H1 (cell line): ENCODE measurements at regions not wholly inside any gene's neighbourhood (a gene's known extent, or its start where the extent isn't known, plus 50 kb on each side); places are given as distances from the start of the nearest gene placed in this dataset.

ENCODE experiments used
- CTCF ChIA-PET: fragments of 300-600 bp; sonication (Branson Sonifier 250); formaldehyde crosslinking; loops from one replicate; lab custom pipeline; 2021; ENCODE audit not compliant: partially characterized antibody; lab: Charles Lee
- POLR2A ChIA-PET: fragments of 300-600 bp; sonication (Branson Sonifier 250); formaldehyde crosslinking; loops from one replicate; lab custom pipeline; 2021; ENCODE audit warnings: inconsistent platforms; ENCODE audit not compliant: partially characterized antibody; lab: Charles Lee
- DNase-seq, 2 experiments: peaks; one replicate each; pipeline versions ENCODE4 v3.0.0 to v3.0.0-alpha.2; 2010 to 2022; ENCODE audit warnings: low spot score in 2 of 2, low read depth in 1 of 2, mixed read lengths in 1 of 2
- FAIRE-seq: peaks from 2 replicates; lab custom pipeline; 2011; peaks lifted over from hg19 to GRCh38; lab: Jason Lieb, UNC
- H2AFZ ChIP-seq: 2 replicates; pipeline ENCODE4 v1.8.1; 2012; ENCODE audit warnings: low read length, inconsistent platforms
- H2AK5ac ChIP-seq: 2 replicates; pipeline ENCODE4 v1.6.1; 2013; ENCODE audit warnings: low read depth, low read length
- H2BK120ac ChIP-seq: replicated peaks from 2 replicates; pipeline ENCODE3; 2013; ENCODE audit warnings: low read depth, low read length, inconsistent platforms
- H2BK12ac ChIP-seq: 2 replicates; pipeline ENCODE4 v1.6.1; 2013; ENCODE audit warnings: low read depth, low read length
- H2BK15ac ChIP-seq: 2 replicates; pipeline ENCODE4 v1.6.1; 2013; ENCODE audit warnings: low read length
- H2BK20ac ChIP-seq: 2 replicates; pipeline ENCODE4 v1.6.1; 2013; ENCODE audit warnings: low read length
- H2BK5ac ChIP-seq: 2 replicates; pipeline ENCODE4 v1.6.1; 2013; ENCODE audit warnings: low read depth, low read length
- H3K14ac ChIP-seq: 2 replicates; pipeline ENCODE4 v1.6.1; 2013; ENCODE audit warnings: inconsistent platforms; ENCODE audit not compliant: insufficient read length
- H3K18ac ChIP-seq: 2 replicates; pipeline ENCODE4 v1.6.1; 2013; ENCODE audit warnings: low read length; ENCODE audit errors: extremely low read depth
- H3K23ac ChIP-seq: 2 replicates; pipeline ENCODE4 v1.6.1; 2013; ENCODE audit warnings: inconsistent platforms; ENCODE audit not compliant: insufficient read length
- H3K23me2 ChIP-seq: 2 replicates; pipeline ENCODE4 v1.6.1; 2013; ENCODE audit warnings: low read depth, low read length
- H3K27ac ChIP-seq: 2 replicates; pipeline ENCODE4 v1.6.1; 2011; ENCODE audit warnings: low read depth, low read length, inconsistent platforms
- H3K27me3 ChIP-seq, 4 experiments: replicated peaks in 1 of 4; 1 replicate in 1 of 4; 2 replicates in 3 of 4; pipeline versions ENCODE4 v1.6.1 to v1.8.1; 2011 to 2013; ENCODE audit warnings: low read length in 3 of 4, mild to moderate bottlenecking in 3 of 4, inconsistent platforms in 2 of 4, mixed read lengths in 2 of 4, moderate library complexity in 1 of 4; ENCODE audit not compliant: control insufficient read depth in 3 of 4, insufficient read depth in 3 of 4; ENCODE audit errors: extremely low read depth in 1 of 4
- H3K36me3 ChIP-seq, 4 experiments: 2 replicates each; pipeline versions ENCODE4 v1.6.1 to v1.8.1; 2011 to 2013; ENCODE audit warnings: mild to moderate bottlenecking in 4 of 4, low read length in 3 of 4, moderate library complexity in 2 of 4, control low read depth in 1 of 4, inconsistent platforms in 1 of 4; ENCODE audit not compliant: insufficient read depth in 4 of 4, control insufficient read depth in 2 of 4
- H3K4ac ChIP-seq: replicated peaks from 2 replicates; pipeline ENCODE3; 2013; ENCODE audit warnings: low read length, low read depth, mixed read lengths, inconsistent platforms; ENCODE audit not compliant: insufficient read length
- H3K4me1 ChIP-seq, 4 experiments: replicated peaks in 1 of 4; 1 replicate in 1 of 4; 2 replicates in 3 of 4; pipeline versions ENCODE4 v1.6.1 to v1.8.1; 2011 to 2013; ENCODE audit warnings: low read length in 3 of 4, inconsistent platforms in 2 of 4, mixed read lengths in 1 of 4; ENCODE audit not compliant: insufficient read depth in 4 of 4, control insufficient read depth in 3 of 4
- H3K4me2 ChIP-seq, 2 experiments: 2 replicates each; pipeline versions ENCODE4 v1.6.1 to v1.8.1; 2011 to 2013; ENCODE audit warnings: low read depth in 2 of 2, low read length in 2 of 2, control low read depth in 1 of 2, inconsistent platforms in 1 of 2, mild to moderate bottlenecking in 1 of 2; ENCODE audit not compliant: insufficient read depth in 1 of 2
- H3K4me3 ChIP-seq, 4 experiments: fragments of 200-600, 300-600 bp in 1 of 4; sonication (generic), shearing (Covaris generic), sonication (Bioruptor Twin) in 1 of 4; 2 replicates each; pipeline versions ENCODE4 v1.5.1 to v1.8.1; 2011 to 2016; ENCODE audit warnings: low read length in 4 of 4, low read depth in 3 of 4, control low read depth in 2 of 4, inconsistent platforms in 2 of 4, mild to moderate bottlenecking in 2 of 4, mixed read lengths in 1 of 4, moderate library complexity in 1 of 4; ENCODE audit not compliant: insufficient read depth in 2 of 4; ENCODE audit errors: extremely low read depth in 1 of 4
- H3K56ac ChIP-seq: replicated peaks from 2 replicates; pipeline ENCODE3; 2013; ENCODE audit warnings: low read depth, mild to moderate bottlenecking, mixed read lengths, low read length, inconsistent platforms; ENCODE audit not compliant: insufficient read length
- H3K79me1 ChIP-seq: 2 replicates; pipeline ENCODE4 v1.6.1; 2013; ENCODE audit warnings: low read depth, low read length, control low read depth
- H3K79me2 ChIP-seq, 2 experiments: 2 replicates each; pipeline versions ENCODE4 v1.6.1 to v1.8.1; 2012 to 2013; ENCODE audit warnings: low read length in 2 of 2, mild to moderate bottlenecking in 2 of 2, inconsistent platforms in 1 of 2; ENCODE audit not compliant: insufficient read depth in 2 of 2, control insufficient read depth in 1 of 2
- H3K9ac ChIP-seq, 4 experiments: replicated peaks in 1 of 4; 1 replicate in 1 of 4; 2 replicates in 3 of 4; pipeline versions ENCODE4 v1.6.1 to v1.8.1; 2011 to 2013; ENCODE audit warnings: low read depth in 3 of 4, low read length in 3 of 4, control low read depth in 2 of 4, mild to moderate bottlenecking in 2 of 4, moderate library complexity in 2 of 4, inconsistent platforms in 1 of 4; ENCODE audit errors: extremely low read depth in 1 of 4
- H3K9me3 ChIP-seq, 2 experiments: 2 replicates each; pipeline versions ENCODE4 v1.6.1 to v1.8.1; 2012 to 2013; ENCODE audit warnings: mild to moderate bottlenecking in 2 of 2, moderate library complexity in 2 of 2, control low read depth in 1 of 2, inconsistent platforms in 1 of 2, low read depth in 1 of 2, low read length in 1 of 2, mixed read lengths in 1 of 2; ENCODE audit not compliant: insufficient read depth in 2 of 2
- H4K20me1 ChIP-seq, 2 experiments: replicated peaks in 1 of 2; 2 replicates each; pipeline versions ENCODE3 to v1.8.1; 2011 to 2013; ENCODE audit warnings: inconsistent platforms in 2 of 2, low read length in 2 of 2, mild to moderate bottlenecking in 1 of 2; ENCODE audit not compliant: insufficient read depth in 2 of 2, control insufficient read depth in 1 of 2
- H4K5ac ChIP-seq: 2 replicates; pipeline ENCODE4 v1.6.1; 2013; ENCODE audit warnings: low read length, low read depth, mixed read lengths, inconsistent platforms; ENCODE audit not compliant: insufficient read length
- H4K8ac ChIP-seq: 2 replicates; pipeline ENCODE4 v1.8.0; 2013; ENCODE audit warnings: mild to moderate bottlenecking, moderate library complexity, low read length, inconsistent platforms; ENCODE audit not compliant: insufficient read depth; ENCODE audit errors: extremely low read depth
- H4K91ac ChIP-seq: replicated peaks from 2 replicates; pipeline ENCODE3; 2013; ENCODE audit warnings: low read length, mixed read lengths, inconsistent platforms; ENCODE audit not compliant: insufficient read length
- ASH2L ChIP-seq: fragments of 200-600, 300-600 bp; sonication (generic); IDR thresholded peaks from one replicate; pipeline ENCODE4 v1.7.1; 2017; ENCODE audit warnings: low read length
- EP300 ChIP-seq, 2 experiments: IDR thresholded peaks; 1 replicate in 1 of 2; 2 replicates in 1 of 2; pipeline ENCODE4 v1.6.1; 2011 to 2012; ENCODE audit warnings: low read depth in 2 of 2, low read length in 2 of 2, mild to moderate bottlenecking in 2 of 2, borderline replicate concordance in 1 of 2, inconsistent platforms in 1 of 2, moderate library complexity in 1 of 2
- EZH2 ChIP-seq: fragments of 200-600 bp; sonication (generic); IDR thresholded peaks from 2 replicates; pipeline ENCODE4 v1.7.1; 2012; ENCODE audit warnings: low read depth, mild to moderate bottlenecking, moderate library complexity, low read length, inconsistent platforms; ENCODE audit not compliant: severe bottlenecking
- MAX ChIP-seq: IDR thresholded peaks from 2 replicates; pipeline ENCODE4 v1.6.1; 2012; ENCODE audit warnings: inconsistent platforms
- NRF1 ChIP-seq: IDR thresholded peaks from 2 replicates; pipeline ENCODE4 v1.6.1; 2011; ENCODE audit warnings: mild to moderate bottlenecking, low read depth, low read length, improper control_type of control experiment
- RFX5 ChIP-seq: IDR thresholded peaks from 2 replicates; pipeline ENCODE4 v1.6.1; 2011; ENCODE audit warnings: low read depth, low read length, improper control_type of control experiment, borderline replicate concordance
- RXRA ChIP-seq: IDR thresholded peaks from 2 replicates; pipeline ENCODE4 v1.6.1; 2011; ENCODE audit warnings: low read depth, mild to moderate bottlenecking, low read length, moderate library complexity; ENCODE audit not compliant: insufficient read depth
- SIX5 ChIP-seq: IDR thresholded peaks from 2 replicates; pipeline ENCODE4 v1.6.1; 2011; ENCODE audit warnings: mild to moderate bottlenecking, low read depth, low read length
- ZNF274 ChIP-seq: IDR thresholded peaks from 2 replicates; pipeline ENCODE4 v1.7.0; 2012; ENCODE audit warnings: low read length, borderline replicate concordance; ENCODE audit errors: extremely low read depth
- WGBS, 2 experiments: shearing (Covaris generic) in 1 of 2; methylation state at CpG; one replicate each; pipeline versions ENCODE4 v1.1.6 to v1.1.7; 2013 to 2015; ENCODE audit warnings: low lambda C conversion rate in 2 of 2, mixed read lengths in 2 of 2, inconsistent platforms in 1 of 2, low coverage in 1 of 2, missing lambda C conversion rate in 1 of 2; ENCODE audit not compliant: insufficient replicate concordance in 2 of 2, insufficient coverage in 1 of 2, insufficient read length in 1 of 2; ENCODE audit errors: extremely low coverage in 1 of 2, missing lambda C conversion rate in 1 of 2; 5-methylcytosine and 5-hydroxymethylcytosine counted together

- no peaks in the 10 kb centered on the region; a peak in 1 of 7 replicates for H3K4me1 ChIP-seq
- no peak for TF ChIP-seq RFX5
- no peak for TF ChIP-seq ASH2L
- no peak for TF ChIP-seq EZH2
- no peak for TF ChIP-seq SIX5
- TF ChIP-seq RXRA = no peak
- TF ChIP-seq NRF1 = no peak
- no peak for TF ChIP-seq EP300 (IDR thresholded peaks at IDR 0.05; ENCODE audit: borderline replicate concordance in 1 of 2, low read depth in 2 of 2, low read length in 2 of 2)
- no peak for TF ChIP-seq MAX
- TF ChIP-seq ZNF274 = no peak
- WGBS, 2 experiments = 66% methylated on average over 3 of the region's 3 CpGs; no CpG with 5 or more reads in 1 of the 2 experiments
- H2BK5ac ChIP-seq = no peak overlapping the region
- no peaks in the 10 kb centered on the region for H3K23me2 ChIP-seq
- no peaks in the 10 kb centered on the region for H4K20me1 ChIP-seq
- no peak overlapping the region for H3K9ac ChIP-seq
- H3K79me2 ChIP-seq = no peaks in the 10 kb centered on the region
- H2AK5ac ChIP-seq = no peak overlapping the region
- H3K79me1 ChIP-seq = no peaks in the 10 kb centered on the region
- no peak overlapping the region for H3K23ac ChIP-seq
- H3K9me3 ChIP-seq = no peaks in the 10 kb centered on the region
- DNase-seq = no peak
- ChIA-PET CTCF (interaction anchor here (0.6 to 1.1 kb wide), 3 partner anchors 11 to 222 kb away, joined by 3 to 4 read pairs (median 3); no protein-coding TSS in a partner anchor), POLR2A (no interaction called here)
- H2AFZ ChIP-seq = no peak overlapping the region
- H2BK120ac ChIP-seq = no peak overlapping the region
- no peak overlapping the region for H3K18ac ChIP-seq
- no peak overlapping the region for H3K4ac ChIP-seq
- H4K5ac ChIP-seq = no peak overlapping the region
- H2BK12ac ChIP-seq = no peak overlapping the region
- no peak for FAIRE-seq
- no peak overlapping the region for H3K14ac ChIP-seq
- no peak overlapping the region for H3K4me2 ChIP-seq
- no peak overlapping the region for H4K91ac ChIP-seq
- no peak overlapping the region for H2BK20ac ChIP-seq
- no peak overlapping the region for H2BK15ac ChIP-seq
- H3K36me3 ChIP-seq = no peaks in the 10 kb centered on the region
- H3K56ac ChIP-seq = no peak overlapping the region
- no peak overlapping the region for H3K27ac ChIP-seq
- no peak overlapping the region for H3K4me3 ChIP-seq
- no peak overlapping the region for H4K8ac ChIP-seq
- no peaks in the 10 kb centered on the region for H3K27me3 ChIP-seq
Observed at GRCh38 chr15:61537337-61537736, 308.2 kb upstream of the RORA start.
